Epithelial cell of esophagus (primary cell): ENCODE measurements at regions not wholly inside any gene's neighbourhood (a gene's known extent, or its start where the extent isn't known, plus 50 kb on each side); places are given as distances from the start of the nearest gene placed in this dataset.
A peak's percentile ranks its signal among the peaks of the same experiment; 100 is the strongest.
"Not testable (repeated sequence)": the region's sequence is repeated elsewhere in the genome, so short reads cannot be mapped to it uniquely, and the experiment has no call there.

Experiments
- DNase-seq: peaks from one replicate; pipeline ENCODE4 v3.0.0; 2010; ENCODE audit warnings: low read depth
- H3K4me3 ChIP-seq: 2 replicates; pipeline ENCODE4 v1.5.1; 2011; ENCODE audit warnings: mild to moderate bottlenecking, low read length, control low read depth
- CTCF ChIP-seq: IDR thresholded peaks from 2 replicates; pipeline ENCODE4 v1.5.1; 2011; ENCODE audit warnings: low read depth, mild to moderate bottlenecking, low read length, control low read depth, inconsistent platforms; ENCODE audit not compliant: insufficient read depth; ENCODE audit errors: missing control alignments

- no peak for TF ChIP-seq CTCF
- H3K4me3 ChIP-seq = no peak overlapping the region
Observed at GRCh38 chr7:113519472-113519871, 399.3 kb downstream of the PPP1R3A start.

GRCh38 chr7:113504691-113505090 is 386.3 kb upstream of the SMIM30 start:
- no peak overlapping the region for H3K4me3 ChIP-seq
- no peak for TF ChIP-seq CTCF
- no peak for DNase-seq

More at GRCh38 chr7:113519472-113519871, 399.3 kb downstream of the PPP1R3A start:
- DNase-seq = no peak

- H3K4me3 ChIP-seq = no peak overlapping the region
- no peak for DNase-seq
- no peak for TF ChIP-seq CTCF
Observed at GRCh38 chr7:113504142-113504541, 385.8 kb upstream of the SMIM30 start.

GRCh38 chr7:113496586-113496985 is 378.2 kb upstream of the SMIM30 start:
- not testable (repeated sequence) for DNase-seq, H3K4me3 ChIP-seq

- DNase-seq, H3K4me3 ChIP-seq: not testable (repeated sequence)
Observed at GRCh38 chr7:113494797-113495566, 376.6 kb upstream of the SMIM30 start.

- TF ChIP-seq CTCF = no peak
- no peak overlapping the region for H3K4me3 ChIP-seq
- no peak for DNase-seq
Observed at GRCh38 chr7:113491305-113491704, 373.0 kb upstream of the SMIM30 start.

GRCh38 chr7:113487925-113488731 is 369.8 kb upstream of the SMIM30 start:
- TF ChIP-seq CTCF = no peak
- no peak overlapping the region for H3K4me3 ChIP-seq

GRCh38 chr7:113486548-113486947 is 368.2 kb upstream of the SMIM30 start:
- H3K4me3 ChIP-seq = no peak overlapping the region
- TF ChIP-seq CTCF = no peak
- DNase-seq = no peak

More at GRCh38 chr7:113487925-113488731, 369.8 kb upstream of the SMIM30 start:
- peak; percentile 1 for DNase-seq
